H1 (cell line): ENCODE measurements at regions not wholly inside any gene's neighbourhood (a gene's known extent, or its start where the extent isn't known, plus 50 kb on each side); places are given as distances from the start of the nearest gene placed in this dataset.

ENCODE experiments used
- CTCF ChIA-PET: fragments of 300-600 bp; sonication (Branson Sonifier 250); formaldehyde crosslinking; loops from one replicate; lab custom pipeline; 2021; ENCODE audit not compliant: partially characterized antibody; lab: Charles Lee
- POLR2A ChIA-PET: fragments of 300-600 bp; sonication (Branson Sonifier 250); formaldehyde crosslinking; loops from one replicate; lab custom pipeline; 2021; ENCODE audit warnings: inconsistent platforms; ENCODE audit not compliant: partially characterized antibody; lab: Charles Lee
- DNase-seq, 2 experiments: peaks; one replicate each; pipeline versions ENCODE4 v3.0.0 to v3.0.0-alpha.2; 2010 to 2022; ENCODE audit warnings: low spot score in 2 of 2, low read depth in 1 of 2, mixed read lengths in 1 of 2
- FAIRE-seq: peaks from 2 replicates; lab custom pipeline; 2011; peaks lifted over from hg19 to GRCh38; lab: Jason Lieb, UNC
- H2AFZ ChIP-seq: 2 replicates; pipeline ENCODE4 v1.8.1; 2012; ENCODE audit warnings: low read length, inconsistent platforms
- H2AK5ac ChIP-seq: 2 replicates; pipeline ENCODE4 v1.6.1; 2013; ENCODE audit warnings: low read depth, low read length
- H2BK120ac ChIP-seq: replicated peaks from 2 replicates; pipeline ENCODE3; 2013; ENCODE audit warnings: low read depth, low read length, inconsistent platforms
- H2BK12ac ChIP-seq: 2 replicates; pipeline ENCODE4 v1.6.1; 2013; ENCODE audit warnings: low read depth, low read length
- H2BK15ac ChIP-seq: 2 replicates; pipeline ENCODE4 v1.6.1; 2013; ENCODE audit warnings: low read length
- H2BK20ac ChIP-seq: 2 replicates; pipeline ENCODE4 v1.6.1; 2013; ENCODE audit warnings: low read length
- H2BK5ac ChIP-seq: 2 replicates; pipeline ENCODE4 v1.6.1; 2013; ENCODE audit warnings: low read depth, low read length
- H3K14ac ChIP-seq: 2 replicates; pipeline ENCODE4 v1.6.1; 2013; ENCODE audit warnings: inconsistent platforms; ENCODE audit not compliant: insufficient read length
- H3K18ac ChIP-seq: 2 replicates; pipeline ENCODE4 v1.6.1; 2013; ENCODE audit warnings: low read length; ENCODE audit errors: extremely low read depth
- H3K23ac ChIP-seq: 2 replicates; pipeline ENCODE4 v1.6.1; 2013; ENCODE audit warnings: inconsistent platforms; ENCODE audit not compliant: insufficient read length
- H3K23me2 ChIP-seq: 2 replicates; pipeline ENCODE4 v1.6.1; 2013; ENCODE audit warnings: low read depth, low read length
- H3K27ac ChIP-seq: 2 replicates; pipeline ENCODE4 v1.6.1; 2011; ENCODE audit warnings: low read depth, low read length, inconsistent platforms
- H3K27me3 ChIP-seq, 4 experiments: replicated peaks in 1 of 4; 1 replicate in 1 of 4; 2 replicates in 3 of 4; pipeline versions ENCODE4 v1.6.1 to v1.8.1; 2011 to 2013; ENCODE audit warnings: low read length in 3 of 4, mild to moderate bottlenecking in 3 of 4, inconsistent platforms in 2 of 4, mixed read lengths in 2 of 4, moderate library complexity in 1 of 4; ENCODE audit not compliant: control insufficient read depth in 3 of 4, insufficient read depth in 3 of 4; ENCODE audit errors: extremely low read depth in 1 of 4
- H3K36me3 ChIP-seq, 4 experiments: 2 replicates each; pipeline versions ENCODE4 v1.6.1 to v1.8.1; 2011 to 2013; ENCODE audit warnings: mild to moderate bottlenecking in 4 of 4, low read length in 3 of 4, moderate library complexity in 2 of 4, control low read depth in 1 of 4, inconsistent platforms in 1 of 4; ENCODE audit not compliant: insufficient read depth in 4 of 4, control insufficient read depth in 2 of 4
- H3K4ac ChIP-seq: replicated peaks from 2 replicates; pipeline ENCODE3; 2013; ENCODE audit warnings: low read length, low read depth, mixed read lengths, inconsistent platforms; ENCODE audit not compliant: insufficient read length
- H3K4me1 ChIP-seq, 4 experiments: replicated peaks in 1 of 4; 1 replicate in 1 of 4; 2 replicates in 3 of 4; pipeline versions ENCODE4 v1.6.1 to v1.8.1; 2011 to 2013; ENCODE audit warnings: low read length in 3 of 4, inconsistent platforms in 2 of 4, mixed read lengths in 1 of 4; ENCODE audit not compliant: insufficient read depth in 4 of 4, control insufficient read depth in 3 of 4
- H3K4me2 ChIP-seq, 2 experiments: 2 replicates each; pipeline versions ENCODE4 v1.6.1 to v1.8.1; 2011 to 2013; ENCODE audit warnings: low read depth in 2 of 2, low read length in 2 of 2, control low read depth in 1 of 2, inconsistent platforms in 1 of 2, mild to moderate bottlenecking in 1 of 2; ENCODE audit not compliant: insufficient read depth in 1 of 2
- H3K4me3 ChIP-seq, 4 experiments: fragments of 200-600, 300-600 bp in 1 of 4; sonication (generic), shearing (Covaris generic), sonication (Bioruptor Twin) in 1 of 4; 2 replicates each; pipeline versions ENCODE4 v1.5.1 to v1.8.1; 2011 to 2016; ENCODE audit warnings: low read length in 4 of 4, low read depth in 3 of 4, control low read depth in 2 of 4, inconsistent platforms in 2 of 4, mild to moderate bottlenecking in 2 of 4, mixed read lengths in 1 of 4, moderate library complexity in 1 of 4; ENCODE audit not compliant: insufficient read depth in 2 of 4; ENCODE audit errors: extremely low read depth in 1 of 4
- H3K56ac ChIP-seq: replicated peaks from 2 replicates; pipeline ENCODE3; 2013; ENCODE audit warnings: low read depth, mild to moderate bottlenecking, mixed read lengths, low read length, inconsistent platforms; ENCODE audit not compliant: insufficient read length
- H3K79me1 ChIP-seq: 2 replicates; pipeline ENCODE4 v1.6.1; 2013; ENCODE audit warnings: low read depth, low read length, control low read depth
- H3K79me2 ChIP-seq, 2 experiments: 2 replicates each; pipeline versions ENCODE4 v1.6.1 to v1.8.1; 2012 to 2013; ENCODE audit warnings: low read length in 2 of 2, mild to moderate bottlenecking in 2 of 2, inconsistent platforms in 1 of 2; ENCODE audit not compliant: insufficient read depth in 2 of 2, control insufficient read depth in 1 of 2
- H3K9ac ChIP-seq, 4 experiments: replicated peaks in 1 of 4; 1 replicate in 1 of 4; 2 replicates in 3 of 4; pipeline versions ENCODE4 v1.6.1 to v1.8.1; 2011 to 2013; ENCODE audit warnings: low read depth in 3 of 4, low read length in 3 of 4, control low read depth in 2 of 4, mild to moderate bottlenecking in 2 of 4, moderate library complexity in 2 of 4, inconsistent platforms in 1 of 4; ENCODE audit errors: extremely low read depth in 1 of 4
- H3K9me3 ChIP-seq, 2 experiments: 2 replicates each; pipeline versions ENCODE4 v1.6.1 to v1.8.1; 2012 to 2013; ENCODE audit warnings: mild to moderate bottlenecking in 2 of 2, moderate library complexity in 2 of 2, control low read depth in 1 of 2, inconsistent platforms in 1 of 2, low read depth in 1 of 2, low read length in 1 of 2, mixed read lengths in 1 of 2; ENCODE audit not compliant: insufficient read depth in 2 of 2
- H4K20me1 ChIP-seq, 2 experiments: replicated peaks in 1 of 2; 2 replicates each; pipeline versions ENCODE3 to v1.8.1; 2011 to 2013; ENCODE audit warnings: inconsistent platforms in 2 of 2, low read length in 2 of 2, mild to moderate bottlenecking in 1 of 2; ENCODE audit not compliant: insufficient read depth in 2 of 2, control insufficient read depth in 1 of 2
- H4K5ac ChIP-seq: 2 replicates; pipeline ENCODE4 v1.6.1; 2013; ENCODE audit warnings: low read length, low read depth, mixed read lengths, inconsistent platforms; ENCODE audit not compliant: insufficient read length
- H4K8ac ChIP-seq: 2 replicates; pipeline ENCODE4 v1.8.0; 2013; ENCODE audit warnings: mild to moderate bottlenecking, moderate library complexity, low read length, inconsistent platforms; ENCODE audit not compliant: insufficient read depth; ENCODE audit errors: extremely low read depth
- H4K91ac ChIP-seq: replicated peaks from 2 replicates; pipeline ENCODE3; 2013; ENCODE audit warnings: low read length, mixed read lengths, inconsistent platforms; ENCODE audit not compliant: insufficient read length
- CEBPB ChIP-seq: IDR thresholded peaks from 2 replicates; pipeline ENCODE4 v1.6.1; 2012; ENCODE audit warnings: low read depth, low read length
- RNF2 ChIP-seq: fragments of 200-900, 300-1000 bp; sonication (generic); IDR thresholded peaks from 2 replicates; pipeline ENCODE4 v1.7.1; 2016; ENCODE audit warnings: borderline replicate concordance, low read depth, mild to moderate bottlenecking, antibody characterized with exemption, low read length; ENCODE audit not compliant: poor library complexity, severe bottlenecking; ENCODE audit errors: missing control alignments
- WGBS, 2 experiments: shearing (Covaris generic) in 1 of 2; methylation state at CpG; one replicate each; pipeline versions ENCODE4 v1.1.6 to v1.1.7; 2013 to 2015; ENCODE audit warnings: low lambda C conversion rate in 2 of 2, mixed read lengths in 2 of 2, inconsistent platforms in 1 of 2, low coverage in 1 of 2, missing lambda C conversion rate in 1 of 2; ENCODE audit not compliant: insufficient replicate concordance in 2 of 2, insufficient coverage in 1 of 2, insufficient read length in 1 of 2; ENCODE audit errors: extremely low coverage in 1 of 2, missing lambda C conversion rate in 1 of 2; 5-methylcytosine and 5-hydroxymethylcytosine counted together
- TF ChIP-seq, protein P1 (sequence below): IDR thresholded peaks from 2 replicates; pipeline ENCODE4 v1.6.1; 2011; ENCODE audit warnings: low read depth, mild to moderate bottlenecking, low read length; ENCODE audit not compliant: insufficient read depth
- TF ChIP-seq, protein P2 (sequence below): IDR thresholded peaks from 2 replicates; pipeline ENCODE4 v1.6.1; 2011; ENCODE audit warnings: low read length, improper control_type of control experiment

DNA sequence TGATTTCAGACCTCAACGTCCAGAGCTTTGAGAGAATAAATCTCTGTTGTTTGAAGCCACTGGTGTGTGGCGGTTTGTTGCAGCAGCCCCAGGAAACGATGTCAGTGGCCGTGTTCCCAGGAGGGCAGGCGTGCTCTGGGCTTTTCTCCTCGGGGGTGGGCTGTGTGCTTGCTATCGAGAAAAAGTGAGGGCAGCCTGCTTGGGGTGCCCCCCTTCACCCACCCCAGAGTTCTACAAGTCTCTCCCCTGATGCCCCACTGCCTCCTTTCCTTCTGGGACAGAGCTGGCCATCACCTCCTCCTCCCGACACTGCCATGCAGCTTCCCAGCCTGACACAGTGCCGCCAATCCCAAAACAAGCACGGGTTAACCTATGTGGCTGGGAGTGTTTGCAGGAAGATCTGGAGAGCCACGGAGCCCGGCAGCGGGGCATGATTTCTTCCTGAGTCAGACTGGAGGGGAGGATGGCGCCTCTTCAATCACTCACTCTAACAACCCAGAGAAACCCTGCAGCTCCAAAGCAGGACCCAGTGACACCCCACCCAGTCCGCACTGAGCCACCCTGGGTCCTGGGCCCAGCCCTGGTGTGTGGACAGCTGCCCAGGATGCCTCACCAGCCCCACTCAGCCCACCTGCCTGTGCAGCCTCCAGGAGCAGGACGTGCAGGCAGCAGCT lies 213.7 kb upstream of the RAB6C start:
- no peaks in the 10 kb centered on the region for H3K23me2 ChIP-seq
- no peak overlapping the region for H3K23ac ChIP-seq
- no peak overlapping the region for H4K91ac ChIP-seq
- H3K27ac ChIP-seq, result no peak overlapping the region
- peak overlapping the region; percentile 32; the same call in 1 of the 2 replicates for H3K18ac ChIP-seq
- no peak overlapping the region for H3K14ac ChIP-seq
- no peak overlapping the region for H2AFZ ChIP-seq
- POLR2A ChIA-PET, result no interaction called here
- no peak overlapping the region for H2BK15ac ChIP-seq
- no peak overlapping the region for H4K5ac ChIP-seq
- no peak overlapping the region for H3K56ac ChIP-seq
- H3K36me3 ChIP-seq, result no peaks in the 10 kb centered on the region
- 91% methylated on average over 15 of the region's 16 CpGs; no CpG with 5 or more reads in 1 of the 2 experiments for WGBS, 2 experiments
- CTCF ChIA-PET, result interaction anchor here (0.8 to 4.8 kb wide), 8 partner anchors 11 to 98 kb away, joined by 3 to 18 read pairs (median 4); no protein-coding TSS in a partner anchor
- H3K79me1 ChIP-seq, result no peaks in the 10 kb centered on the region
- H3K9me3 ChIP-seq, result no peaks in the 10 kb centered on the region
- no peak overlapping the region for H2BK20ac ChIP-seq
- H4K8ac ChIP-seq, result no peak overlapping the region; the same call in 1 of the 2 replicates
- DNase-seq, result no peak
- H3K27me3 ChIP-seq, result no peaks in the 10 kb centered on the region
- no peak for FAIRE-seq
- no peaks in the 10 kb centered on the region for H4K20me1 ChIP-seq
- H3K4me3 ChIP-seq, result no peak overlapping the region
- no peak overlapping the region for H3K4ac ChIP-seq
- no peaks in the 10 kb centered on the region for H3K79me2 ChIP-seq
- no peak for TF ChIP-seq RNF2
- TF ChIP-seq, protein P1, sequence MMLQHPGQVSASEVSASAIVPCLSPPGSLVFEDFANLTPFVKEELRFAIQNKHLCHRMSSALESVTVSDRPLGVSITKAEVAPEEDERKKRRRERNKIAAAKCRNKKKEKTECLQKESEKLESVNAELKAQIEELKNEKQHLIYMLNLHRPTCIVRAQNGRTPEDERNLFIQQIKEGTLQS, result no peak
- no peak for TF ChIP-seq CEBPB
- TF ChIP-seq, protein P2, sequence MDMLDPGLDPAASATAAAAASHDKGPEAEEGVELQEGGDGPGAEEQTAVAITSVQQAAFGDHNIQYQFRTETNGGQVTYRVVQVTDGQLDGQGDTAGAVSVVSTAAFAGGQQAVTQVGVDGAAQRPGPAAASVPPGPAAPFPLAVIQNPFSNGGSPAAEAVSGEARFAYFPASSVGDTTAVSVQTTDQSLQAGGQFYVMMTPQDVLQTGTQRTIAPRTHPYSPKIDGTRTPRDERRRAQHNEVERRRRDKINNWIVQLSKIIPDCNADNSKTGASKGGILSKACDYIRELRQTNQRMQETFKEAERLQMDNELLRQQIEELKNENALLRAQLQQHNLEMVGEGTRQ, result no peak
- no peak overlapping the region for H3K9ac ChIP-seq
- no peak overlapping the region for H2AK5ac ChIP-seq
- peaks cover 0 to 6% (median 0%) of the 10 kb centered on the region in 4 experiments; a peak in 2 of 7 replicates for H3K4me1 ChIP-seq
- no peak overlapping the region for H3K4me2 ChIP-seq
- H2BK120ac ChIP-seq, result no peak overlapping the region
- H2BK5ac ChIP-seq, result no peak overlapping the region
- H2BK12ac ChIP-seq, result no peak overlapping the region
